CD8-positive, alpha-beta memory T cell (primary cell): ENCODE measurements at regions not wholly inside any gene's neighbourhood (a gene's known extent, or its start where the extent isn't known, plus 50 kb on each side); places are given as distances from the start of the nearest gene placed in this dataset.

ENCODE experiments used
- CTCF ChIA-PET: fragments of 350-600 bp; sonication (Branson Sonifier 250); formaldehyde crosslinking; loops from one replicate; lab custom pipeline; 2021; ENCODE audit warnings: antibody characterized with exemption; lab: Charles Lee
- POLR2A ChIA-PET: fragments of 350-600 bp; sonication (Branson Sonifier 250); formaldehyde crosslinking; loops from one replicate; lab custom pipeline; 2021; ENCODE audit warnings: antibody characterized with exemption; lab: Charles Lee
- DNase-seq, 5 donors: peaks; one replicate each; pipeline versions ENCODE4 v3.0.0 to v3.0.0-alpha.2; 2020 to 2022; ENCODE audit warnings: mixed read lengths in 1 of 5
- H3K27ac ChIP-seq: one replicate; pipeline ENCODE4 v1.7.0; 2013; ENCODE audit warnings: low read depth, mild to moderate bottlenecking, low read length, moderate library complexity
- H3K27me3 ChIP-seq: 2 replicates; pipeline ENCODE4 v1.7.0; 2013; ENCODE audit warnings: low read length, mild to moderate bottlenecking; ENCODE audit not compliant: insufficient read depth, poor library complexity, severe bottlenecking
- H3K36me3 ChIP-seq: 2 replicates; pipeline ENCODE4 v1.7.0; 2013; ENCODE audit warnings: mild to moderate bottlenecking, low read length, moderate library complexity; ENCODE audit not compliant: insufficient read depth
- H3K4me1 ChIP-seq: 2 replicates; pipeline ENCODE4 v1.7.0; 2013; ENCODE audit warnings: mild to moderate bottlenecking, low read length, moderate library complexity; ENCODE audit not compliant: insufficient read depth
- H3K4me3 ChIP-seq: 2 replicates; pipeline ENCODE4 v1.7.0; 2013; ENCODE audit warnings: mild to moderate bottlenecking, low read length
- H3K9me3 ChIP-seq: 2 replicates; pipeline ENCODE4 v1.7.0; 2013; ENCODE audit warnings: mild to moderate bottlenecking, low read length
- H3K27ac Mint-ChIP-seq, 8 donors: one replicate each; pipeline ENCODE4 v1.8.0; 2020 to 2021; ENCODE audit warnings: mixed read lengths in 8 of 8, mild to moderate bottlenecking in 6 of 8, inconsistent platforms in 3 of 8, moderate library complexity in 3 of 8
- H3K27me3 Mint-ChIP-seq, 2 donors: one replicate each; pipeline ENCODE4 v1.8.0; 2020 to 2021; ENCODE audit warnings: mixed read lengths in 2 of 2, mild to moderate bottlenecking in 1 of 2, moderate library complexity in 1 of 2
- H3K36me3 Mint-ChIP-seq, 3 donors: one replicate each; pipeline ENCODE4 v1.8.0; 2020 to 2021; ENCODE audit warnings: mixed read lengths in 3 of 3, inconsistent platforms in 1 of 3, mild to moderate bottlenecking in 1 of 3
- H3K4me1 Mint-ChIP-seq, 3 donors: one replicate each; pipeline ENCODE4 v1.8.0; 2020 to 2021; ENCODE audit warnings: mixed read lengths in 3 of 3, inconsistent platforms in 1 of 3, mild to moderate bottlenecking in 1 of 3
- H3K4me3 Mint-ChIP-seq, 7 donors: one replicate each; pipeline ENCODE4 v1.8.0; 2020 to 2021; ENCODE audit warnings: mixed read lengths in 7 of 7, mild to moderate bottlenecking in 6 of 7, moderate library complexity in 4 of 7, inconsistent platforms in 2 of 7
- H3K9me3 Mint-ChIP-seq, 5 donors: one replicate each; pipeline ENCODE4 v1.8.0; 2020 to 2022; ENCODE audit warnings: mixed read lengths in 5 of 5, mild to moderate bottlenecking in 3 of 5, moderate library complexity in 2 of 5, inconsistent platforms in 1 of 5

GRCh38 chr3:182617500-182617899 is 175.8 kb upstream of the ATP11B start:
- Mint-ChIP-seq H3K4me1 (no peaks in the 10 kb centered on the region), H3K4me3 (no peak overlapping the region), H3K36me3 (no peaks in the 10 kb centered on the region), H3K27ac (no peak overlapping the region), H3K9me3 (no peaks in the 10 kb centered on the region), H3K27me3 (peaks cover 15 to 19% of the 10 kb centered on the region in 2 donors)
- ChIA-PET CTCF (no interaction called here), POLR2A (no interaction called here)
- Histone ChIP-seq H3K27me3 (no peaks in the 10 kb centered on the region), H3K9me3 (no peaks in the 10 kb centered on the region), H3K4me1 (no peaks in the 10 kb centered on the region), H3K27ac (no peak overlapping the region), H3K4me3 (no peak overlapping the region), H3K36me3 (no peaks in the 10 kb centered on the region)
- no peak for DNase-seq

GRCh38 chr3:182618085-182618732 is 175.1 kb upstream of the ATP11B start:
- no peaks in the 10 kb centered on the region for H3K9me3 Mint-ChIP-seq
- no peak overlapping the region for H3K27ac Mint-ChIP-seq
- no peak for DNase-seq
- Histone ChIP-seq H3K27ac (no peak overlapping the region), H3K27me3 (no peaks in the 10 kb centered on the region), H3K36me3 (no peaks in the 10 kb centered on the region), H3K4me1 (no peaks in the 10 kb centered on the region), H3K4me3 (no peak overlapping the region), H3K9me3 (no peaks in the 10 kb centered on the region)
- no peaks in the 10 kb centered on the region for H3K4me1 Mint-ChIP-seq
- H3K36me3 Mint-ChIP-seq, result no peaks in the 10 kb centered on the region
- ChIA-PET POLR2A (no interaction called here), CTCF (no interaction called here)
- H3K4me3 Mint-ChIP-seq, result no peak overlapping the region
- H3K27me3 Mint-ChIP-seq, result peaks cover 15 to 18% of the 10 kb centered on the region in 2 donors

DNA sequence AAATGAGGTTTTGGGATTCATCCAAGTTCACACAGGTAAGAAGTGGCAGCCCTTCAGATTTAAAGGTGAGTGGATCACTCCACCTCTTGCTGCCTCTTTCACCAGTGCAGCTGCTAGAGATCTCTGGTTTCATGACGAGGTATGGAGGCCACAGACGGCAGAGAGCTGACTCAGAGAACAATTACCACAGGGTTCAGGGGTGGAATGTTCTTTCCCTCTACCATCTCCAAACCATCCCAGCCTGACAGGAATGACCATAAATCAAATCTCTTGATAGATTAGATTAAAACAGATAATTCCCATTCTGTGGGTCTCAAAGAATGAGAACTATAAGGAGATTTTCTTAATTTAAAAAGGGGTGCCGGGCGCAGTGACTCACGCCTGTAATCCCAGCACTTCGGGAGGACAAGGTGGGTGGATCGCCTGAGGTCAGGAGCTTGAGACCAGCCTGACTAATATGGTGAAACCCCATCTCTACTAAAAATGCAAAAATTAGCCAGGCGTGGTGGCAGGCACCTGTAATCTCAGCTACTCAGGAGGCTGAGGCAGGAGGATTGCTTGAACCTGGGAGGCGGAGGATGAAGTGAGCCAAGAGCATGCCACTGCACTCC is 174.2 kb upstream of the ATP11B start:
- H3K4me3 ChIP-seq, result no peak overlapping the region
- no peaks in the 10 kb centered on the region for H3K9me3 ChIP-seq
- POLR2A ChIA-PET, result no interaction called here
- H3K4me1 Mint-ChIP-seq, result no peaks in the 10 kb centered on the region
- DNase-seq, result no peak
- no peak overlapping the region for H3K27ac Mint-ChIP-seq
- H3K27me3 Mint-ChIP-seq, result peaks cover 10 to 18% of the 10 kb centered on the region in 2 donors
- H3K27me3 ChIP-seq, result no peaks in the 10 kb centered on the region
- CTCF ChIA-PET, result no interaction called here
- H3K4me3 Mint-ChIP-seq, result no peak overlapping the region
- H3K27ac ChIP-seq, result no peak overlapping the region
- no peaks in the 10 kb centered on the region for H3K9me3 Mint-ChIP-seq
- no peaks in the 10 kb centered on the region for H3K4me1 ChIP-seq
- H3K36me3 ChIP-seq, result no peaks in the 10 kb centered on the region
- no peaks in the 10 kb centered on the region for H3K36me3 Mint-ChIP-seq

- Histone ChIP-seq H3K4me1 (no peaks in the 10 kb centered on the region), H3K4me3 (no peak overlapping the region), H3K27ac (no peak overlapping the region), H3K9me3 (no peaks in the 10 kb centered on the region), H3K27me3 (no peaks in the 10 kb centered on the region), H3K36me3 (no peaks in the 10 kb centered on the region)
- no peaks in the 10 kb centered on the region for H3K4me1 Mint-ChIP-seq
- no peak overlapping the region for H3K4me3 Mint-ChIP-seq
- DNase-seq, result no peak
- H3K36me3 Mint-ChIP-seq, result no peaks in the 10 kb centered on the region
- H3K9me3 Mint-ChIP-seq, result no peaks in the 10 kb centered on the region
- ChIA-PET CTCF (no interaction called here), POLR2A (no interaction called here)
- peaks cover 13 to 19% of the 10 kb centered on the region in 2 donors for H3K27me3 Mint-ChIP-seq
- no peak overlapping the region for H3K27ac Mint-ChIP-seq
Observed at GRCh38 chr3:182620723-182621434, 172.4 kb upstream of the ATP11B start.

GRCh38 chr3:182621435-182622240 is 171.7 kb upstream of the ATP11B start:
- Mint-ChIP-seq H3K27me3 (peaks cover 13 to 14% of the 10 kb centered on the region in 2 donors), H3K9me3 (no peaks in the 10 kb centered on the region), H3K36me3 (no peaks in the 10 kb centered on the region), H3K4me1 (no peaks in the 10 kb centered on the region), H3K4me3 (no peak overlapping the region), H3K27ac (no peak overlapping the region)
- Histone ChIP-seq H3K27me3 (no peaks in the 10 kb centered on the region), H3K4me3 (no peak overlapping the region), H3K9me3 (no peaks in the 10 kb centered on the region), H3K4me1 (no peaks in the 10 kb centered on the region), H3K27ac (no peak overlapping the region), H3K36me3 (no peaks in the 10 kb centered on the region)
- CTCF ChIA-PET, result no interaction called here
- POLR2A ChIA-PET, result no interaction called here
- no peak for DNase-seq

- Mint-ChIP-seq H3K27ac (no peak overlapping the region), H3K36me3 (no peaks in the 10 kb centered on the region), H3K4me3 (no peak overlapping the region), H3K27me3 (peaks cover 12 to 13% of the 10 kb centered on the region in 2 donors), H3K4me1 (no peaks in the 10 kb centered on the region), H3K9me3 (no peaks in the 10 kb centered on the region)
- no peak overlapping the region for H3K27ac ChIP-seq
- H3K36me3 ChIP-seq, result no peaks in the 10 kb centered on the region
- ChIA-PET CTCF (no interaction called here), POLR2A (no interaction called here)
- H3K4me1 ChIP-seq, result no peaks in the 10 kb centered on the region
- H3K27me3 ChIP-seq, result no peaks in the 10 kb centered on the region
- no peaks in the 10 kb centered on the region for H3K9me3 ChIP-seq
- no peak for DNase-seq
- H3K4me3 ChIP-seq, result no peak overlapping the region
Observed at GRCh38 chr3:182622241-182622545, 171.1 kb upstream of the ATP11B start.

DNA sequence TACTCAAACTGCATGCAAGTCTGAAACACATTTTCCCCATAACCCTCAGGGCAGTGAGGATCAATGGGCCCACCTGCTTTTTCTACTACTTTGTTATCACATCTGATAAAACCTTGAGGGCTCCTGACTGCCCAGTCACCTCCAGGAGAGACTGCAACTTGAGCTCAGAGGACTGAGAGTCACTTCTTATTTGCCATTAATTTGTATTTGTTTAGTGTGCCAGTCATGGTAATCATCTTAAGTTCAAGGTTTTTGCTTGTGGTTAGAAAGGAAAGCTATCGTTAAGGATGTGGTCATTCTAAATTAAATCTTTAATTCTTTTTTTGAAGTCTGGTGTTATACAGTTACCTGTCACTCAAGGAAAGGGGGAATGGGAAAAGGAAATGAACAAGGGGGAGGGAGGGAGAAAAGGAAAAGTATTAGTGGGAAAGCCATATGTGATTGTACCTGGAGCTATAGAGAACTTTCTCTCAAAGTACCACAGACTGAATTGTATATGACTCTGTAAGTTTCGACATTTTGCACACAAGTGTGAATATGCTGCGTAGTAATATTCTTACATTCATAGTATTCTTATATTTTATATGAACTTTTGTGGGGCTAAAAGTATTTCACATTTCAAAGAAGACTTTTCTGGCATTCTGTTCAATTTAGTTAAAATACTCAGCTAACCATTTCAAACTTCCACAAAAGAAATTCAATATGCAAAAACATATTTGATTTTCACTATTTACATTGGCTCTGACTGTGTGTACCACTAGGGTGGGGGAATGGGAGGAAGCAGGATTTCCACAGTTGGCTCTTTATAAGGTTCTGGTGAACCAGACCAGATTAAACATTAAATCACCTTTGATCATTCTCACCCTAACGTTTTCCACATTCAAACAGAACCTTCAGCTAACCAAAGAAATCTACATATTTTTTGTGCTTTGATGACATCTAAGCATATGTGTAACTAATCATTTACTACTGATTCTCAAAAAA is 166.5 kb upstream of the ATP11B start:
- Mint-ChIP-seq H3K4me3 (no peak overlapping the region), H3K4me1 (no peaks in the 10 kb centered on the region), H3K9me3 (no peaks in the 10 kb centered on the region), H3K27ac (no peak overlapping the region), H3K36me3 (no peaks in the 10 kb centered on the region), H3K27me3 (peaks cover 5 to 8% of the 10 kb centered on the region in 2 donors)
- Histone ChIP-seq H3K27me3 (no peaks in the 10 kb centered on the region), H3K27ac (no peak overlapping the region), H3K4me1 (no peaks in the 10 kb centered on the region), H3K36me3 (no peaks in the 10 kb centered on the region), H3K9me3 (no peaks in the 10 kb centered on the region), H3K4me3 (no peak overlapping the region)
- ChIA-PET POLR2A (no interaction called here), CTCF (no interaction called here)
- no peak for DNase-seq
